ENCODE measurements at regions not wholly inside any gene's neighbourhood (a gene's known extent, or its start where the extent isn't known, plus 50 kb on each side); places are given as distances from the start of the nearest gene placed in this dataset.

- Histone ChIP-seq H3K36me3 (ENCODE audit: control insufficient read depth, insufficient read depth, low read length) (no peaks in the 10 kb centered on the region), H3K27me3 (ENCODE audit: control insufficient read depth, insufficient read depth, low read length) (no peaks in the 10 kb centered on the region), H3K4me3 (ENCODE audit: low read depth, low read length) (no peak overlapping the region)
- no peak for DNase-seq (ENCODE audit: low read depth)
- ChIA-PET CTCF (no interaction called here), POLR2A (no interaction called here)
- TF ChIP-seq CTCF (IDR thresholded peaks at IDR 0.05; ENCODE audit: insufficient read depth, low read depth, low read length): no peak
Measured at GRCh38 chr5:51471630-51472029, 88.4 kb downstream of the ISL1 start.

DNA sequence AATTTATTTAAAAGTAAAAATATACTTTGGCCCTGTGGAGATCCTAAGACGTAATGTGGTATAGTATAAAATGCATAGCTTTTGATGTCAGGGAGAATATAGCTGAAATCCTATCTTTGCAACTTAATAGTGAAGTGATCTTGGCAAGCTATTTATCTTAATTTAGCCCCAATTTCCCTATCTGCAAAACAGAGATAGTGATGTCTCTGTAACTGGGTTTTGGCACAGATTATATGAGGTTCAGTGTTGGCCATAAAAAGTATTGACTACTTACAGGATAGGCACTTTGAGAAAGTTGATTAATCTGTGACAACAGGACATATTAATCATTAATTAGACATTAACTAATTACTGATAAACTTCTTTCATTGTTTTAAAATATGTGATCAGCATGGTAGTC, 89.2 kb downstream of the ISL1 start:
- POLR2A ChIA-PET: no interaction called here
- no peak overlapping the region for H3K4me3 ChIP-seq (ENCODE audit: low read depth, low read length)
- DNase-seq (ENCODE audit: low read depth): no peak
- no peaks in the 10 kb centered on the region for H3K27me3 ChIP-seq (ENCODE audit: control insufficient read depth, insufficient read depth, low read length)
- no peaks in the 10 kb centered on the region for H3K36me3 ChIP-seq (ENCODE audit: control insufficient read depth, insufficient read depth, low read length)
- no peak for TF ChIP-seq CTCF (IDR thresholded peaks at IDR 0.05; ENCODE audit: insufficient read depth, low read depth, low read length)
- CTCF ChIA-PET: no interaction called here

GRCh38 chr5:51475628-51476027, 92.4 kb downstream of the ISL1 start:
- no peak for TF ChIP-seq CTCF (IDR thresholded peaks at IDR 0.05; ENCODE audit: insufficient read depth, low read depth, low read length)
- CTCF ChIA-PET: no interaction called here

DNA sequence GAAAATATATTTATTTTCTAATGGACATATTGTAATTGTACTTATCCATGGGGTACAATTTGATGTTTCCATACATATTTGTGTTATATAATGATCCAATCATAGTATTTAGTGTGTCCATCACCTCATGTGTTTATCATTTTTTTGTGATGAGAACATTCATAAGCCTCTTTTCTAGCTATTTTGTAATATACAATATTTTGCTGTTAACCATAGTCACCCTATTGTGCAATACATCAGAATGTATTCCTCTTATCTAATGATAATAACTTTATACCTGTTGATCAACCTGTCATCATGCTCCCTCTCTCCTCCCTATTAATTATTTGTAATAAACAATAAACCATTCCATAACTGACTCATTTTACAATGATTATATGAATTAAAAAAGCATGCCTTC, 93.2 kb downstream of the ISL1 start:
- TF ChIP-seq CTCF (IDR thresholded peaks at IDR 0.05; ENCODE audit: insufficient read depth, low read depth, low read length): no peak
- no peaks in the 10 kb centered on the region for H3K36me3 ChIP-seq (ENCODE audit: control insufficient read depth, insufficient read depth, low read length)
- CTCF ChIA-PET: no interaction called here
- H3K4me3 ChIP-seq (ENCODE audit: low read depth, low read length): no peak overlapping the region
- no peak for DNase-seq (ENCODE audit: low read depth)
- POLR2A ChIA-PET: no interaction called here
- H3K27me3 ChIP-seq (ENCODE audit: control insufficient read depth, insufficient read depth, low read length): no peaks in the 10 kb centered on the region

More at GRCh38 chr5:51475628-51476027, 92.4 kb downstream of the ISL1 start:
- DNase-seq (ENCODE audit: low read depth): no peak
- Histone ChIP-seq H3K4me3 (ENCODE audit: low read depth, low read length) (no peak overlapping the region), H3K27me3 (ENCODE audit: control insufficient read depth, insufficient read depth, low read length) (no peaks in the 10 kb centered on the region), H3K36me3 (ENCODE audit: control insufficient read depth, insufficient read depth, low read length) (no peaks in the 10 kb centered on the region)
- POLR2A ChIA-PET: interaction anchor here (0.6 kb wide), 1 partner anchor 9 kb away, joined by 5 read pairs; no protein-coding TSS in a partner anchor

DNA sequence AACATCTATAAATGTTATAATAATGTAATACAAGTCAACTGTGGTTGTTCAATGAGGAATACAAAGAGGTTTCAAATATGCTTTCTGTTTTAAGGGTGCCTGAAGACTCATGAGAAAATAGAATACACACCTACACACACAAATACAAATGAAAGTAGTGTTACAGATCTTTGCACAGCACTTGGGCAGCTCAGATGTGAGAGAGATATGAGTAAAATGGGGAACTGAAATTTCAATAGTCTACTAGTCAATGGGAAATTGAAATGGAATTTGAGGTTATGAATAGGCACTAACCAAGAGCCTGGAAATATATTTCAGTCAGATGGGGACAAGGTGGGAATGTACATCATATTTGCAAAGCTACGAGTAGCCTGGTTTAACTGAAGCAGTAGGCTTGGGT, 96.6 kb downstream of the ISL1 start:
- ChIA-PET CTCF (no interaction called here), POLR2A (no interaction called here)
- no peak for TF ChIP-seq CTCF (IDR thresholded peaks at IDR 0.05; ENCODE audit: insufficient read depth, low read depth, low read length)
- Histone ChIP-seq H3K4me3 (ENCODE audit: low read depth, low read length) (no peak overlapping the region), H3K27me3 (ENCODE audit: control insufficient read depth, insufficient read depth, low read length) (no peaks in the 10 kb centered on the region), H3K36me3 (ENCODE audit: control insufficient read depth, insufficient read depth, low read length) (no peaks in the 10 kb centered on the region)
- DNase-seq (ENCODE audit: low read depth): no peak
